SU-DHL-6 (cell line): ENCODE measurements at regions not wholly inside any gene's neighbourhood (a gene's known extent, or its start where the extent isn't known, plus 50 kb on each side); places are given as distances from the start of the nearest gene placed in this dataset.

ENCODE experiments used
- H2AFZ ChIP-seq: fragments of 200-600 bp; sonication (generic); 2 replicates; pipeline ENCODE4 v1.6.1; 2014; ENCODE audit warnings: low read depth, mild to moderate bottlenecking, moderate library complexity, mixed read lengths, antibody characterized with exemption, low read length; ENCODE audit not compliant: severe bottlenecking
- H3F3A ChIP-seq: fragments of 200-600 bp; shearing (Covaris generic); 2 replicates; pipeline ENCODE4 v1.6.0; 2016; ENCODE audit warnings: antibody characterized with exemption, mild to moderate bottlenecking; ENCODE audit not compliant: insufficient read depth
- H3K27ac ChIP-seq: fragments of 200-600 bp; sonication (generic); 2 replicates; pipeline ENCODE4 v1.5.1; 2016; ENCODE audit warnings: low read depth, mild to moderate bottlenecking, low read length, moderate library complexity, mixed read lengths
- H3K27me3 ChIP-seq: fragments of 200-600 bp; sonication (generic), shearing (Covaris generic); 2 replicates; pipeline ENCODE4 v1.6.0; 2014; ENCODE audit warnings: mild to moderate bottlenecking, low read length
- H3K36me3 ChIP-seq: fragments of 200-600 bp; sonication (generic); 2 replicates; pipeline ENCODE4 v1.6.1; 2014; ENCODE audit warnings: mild to moderate bottlenecking, low read length, mixed read lengths
- H3K4me2 ChIP-seq: fragments of 300-600, 200-600 bp; shearing (Covaris generic), sonication (generic); 2 replicates; pipeline ENCODE4 v1.6.0; 2014; ENCODE audit warnings: low read length, low read depth, mild to moderate bottlenecking; ENCODE audit not compliant: poor library complexity, severe bottlenecking
- H3K4me3 ChIP-seq: fragments of 200-600 bp; sonication (generic); 2 replicates; pipeline ENCODE4 v1.5.1; 2014; ENCODE audit warnings: antibody characterized with exemption, low read length, mild to moderate bottlenecking, mixed read lengths; ENCODE audit not compliant: insufficient read depth, poor library complexity, severe bottlenecking
- H3K79me2 ChIP-seq: fragments of 200-600 bp; sonication (generic); 2 replicates; pipeline ENCODE4 v1.6.1; 2014; ENCODE audit warnings: mild to moderate bottlenecking, low read length, moderate library complexity; ENCODE audit not compliant: insufficient read depth
- H3K9ac ChIP-seq: fragments of 200-600 bp; sonication (generic); 2 replicates; pipeline ENCODE4 v1.7.0; 2014; ENCODE audit warnings: mild to moderate bottlenecking, low read length
- H3K9me2 ChIP-seq: fragments of 200-600 bp; sonication (generic); replicated peaks from 2 replicates; pipeline ENCODE4 v1.6.1; 2014; ENCODE audit warnings: low read length; ENCODE audit not compliant: insufficient read depth
- H3K9me3 ChIP-seq: fragments of 200-600 bp; sonication (generic); 2 replicates; pipeline ENCODE4 v1.6.1; 2014; ENCODE audit warnings: low read length, mixed read lengths; ENCODE audit not compliant: insufficient read depth
- H4K20me1 ChIP-seq: fragments of 200-600 bp; sonication (generic); 2 replicates; pipeline ENCODE4 v1.6.1; 2014; ENCODE audit warnings: low read depth, mild to moderate bottlenecking, antibody characterized with exemption, low read length, moderate library complexity, mixed read lengths
- EZH2phosphoT487 ChIP-seq: fragments of 200-600 bp; sonication (generic), shearing (Covaris generic); conservative IDR thresholded peaks from 2 replicates; pipeline ENCODE4 v1.6.1; 2018; ENCODE audit warnings: mild to moderate bottlenecking, antibody characterized with exemption, low read length, moderate library complexity, mixed read lengths
- TF ChIP-seq, protein P1 (sequence below): fragments of 200-600 bp; sonication (generic); IDR thresholded peaks from one replicate; pipeline ENCODE4 v1.5.1; 2017; ENCODE audit warnings: antibody characterized with exemption, mild to moderate bottlenecking, low read length, moderate library complexity; ENCODE audit not compliant: insufficient read depth, poor library complexity, severe bottlenecking

DNA sequence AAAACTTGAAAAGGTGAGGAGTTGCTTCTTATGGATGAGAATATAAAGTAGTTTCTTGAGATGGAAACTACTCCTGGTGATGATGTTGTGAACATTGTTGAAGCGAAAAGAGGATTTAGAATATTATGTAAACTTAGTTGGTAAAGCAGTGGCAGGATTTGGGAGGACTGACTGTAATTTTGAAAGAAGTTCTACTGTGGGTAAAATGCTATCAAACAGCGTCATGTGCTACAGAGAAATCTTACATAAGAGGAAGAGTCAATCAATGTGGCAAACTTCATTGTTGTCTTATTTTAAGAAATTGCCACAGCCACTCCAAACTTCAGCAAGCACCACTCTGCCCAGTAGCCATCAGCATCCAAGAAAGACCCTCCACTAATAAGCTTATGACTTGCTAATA lies 112.9 kb upstream of the ZEB2 start:
- TF ChIP-seq, protein P1, sequence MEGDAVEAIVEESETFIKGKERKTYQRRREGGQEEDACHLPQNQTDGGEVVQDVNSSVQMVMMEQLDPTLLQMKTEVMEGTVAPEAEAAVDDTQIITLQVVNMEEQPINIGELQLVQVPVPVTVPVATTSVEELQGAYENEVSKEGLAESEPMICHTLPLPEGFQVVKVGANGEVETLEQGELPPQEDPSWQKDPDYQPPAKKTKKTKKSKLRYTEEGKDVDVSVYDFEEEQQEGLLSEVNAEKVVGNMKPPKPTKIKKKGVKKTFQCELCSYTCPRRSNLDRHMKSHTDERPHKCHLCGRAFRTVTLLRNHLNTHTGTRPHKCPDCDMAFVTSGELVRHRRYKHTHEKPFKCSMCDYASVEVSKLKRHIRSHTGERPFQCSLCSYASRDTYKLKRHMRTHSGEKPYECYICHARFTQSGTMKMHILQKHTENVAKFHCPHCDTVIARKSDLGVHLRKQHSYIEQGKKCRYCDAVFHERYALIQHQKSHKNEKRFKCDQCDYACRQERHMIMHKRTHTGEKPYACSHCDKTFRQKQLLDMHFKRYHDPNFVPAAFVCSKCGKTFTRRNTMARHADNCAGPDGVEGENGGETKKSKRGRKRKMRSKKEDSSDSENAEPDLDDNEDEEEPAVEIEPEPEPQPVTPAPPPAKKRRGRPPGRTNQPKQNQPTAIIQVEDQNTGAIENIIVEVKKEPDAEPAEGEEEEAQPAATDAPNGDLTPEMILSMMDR, result no peak
- TF ChIP-seq EZH2phosphoT487, result no peak
- H3K4me2 ChIP-seq, result no peak overlapping the region
- no peak overlapping the region for H3K27ac ChIP-seq
- no peaks in the 10 kb centered on the region for H4K20me1 ChIP-seq
- H3K27me3 ChIP-seq, result no peaks in the 10 kb centered on the region
- H3K4me3 ChIP-seq, result no peak overlapping the region
- H2AFZ ChIP-seq, result no peak overlapping the region
- H3K9ac ChIP-seq, result no peak overlapping the region
- no peaks in the 10 kb centered on the region for H3K9me3 ChIP-seq
- H3F3A ChIP-seq, result no peaks in the 10 kb centered on the region
- no peaks in the 10 kb centered on the region for H3K79me2 ChIP-seq
- H3K36me3 ChIP-seq, result no peaks in the 10 kb centered on the region
- no peaks in the 10 kb centered on the region for H3K9me2 ChIP-seq

DNA sequence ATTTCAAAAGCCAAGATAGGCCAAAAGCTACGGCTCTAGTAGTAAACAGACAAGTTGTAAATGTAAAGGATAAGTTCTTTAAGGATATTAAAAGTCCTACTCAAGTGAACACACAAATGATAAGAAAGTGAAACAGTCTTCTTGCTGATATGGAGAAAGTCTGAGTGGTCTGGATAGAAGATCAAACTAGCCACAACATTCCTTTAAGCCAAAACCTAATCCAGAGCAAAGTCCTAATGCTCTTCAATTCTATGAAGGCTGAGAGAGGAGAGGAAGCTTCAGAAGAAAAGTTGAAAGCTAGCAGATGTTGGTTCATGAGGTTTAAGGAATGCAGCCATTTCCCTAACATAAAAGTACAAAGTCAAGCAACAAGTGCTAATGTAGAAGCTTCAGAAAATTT lies 111.7 kb upstream of the ZEB2 start:
- H3K9me3 ChIP-seq, result no peaks in the 10 kb centered on the region
- no peak overlapping the region for H2AFZ ChIP-seq
- H3K9ac ChIP-seq, result no peak overlapping the region
- no peak overlapping the region for H3K4me3 ChIP-seq
- no peak overlapping the region for H3K27ac ChIP-seq
- no peaks in the 10 kb centered on the region for H3K79me2 ChIP-seq
- no peaks in the 10 kb centered on the region for H3K27me3 ChIP-seq
- H3K36me3 ChIP-seq, result no peaks in the 10 kb centered on the region
- H3K9me2 ChIP-seq, result no peaks in the 10 kb centered on the region
- no peak overlapping the region for H3K4me2 ChIP-seq
- no peaks in the 10 kb centered on the region for H3F3A ChIP-seq
- no peaks in the 10 kb centered on the region for H4K20me1 ChIP-seq
- no peak for TF ChIP-seq EZH2phosphoT487
- TF ChIP-seq, protein P1, result no peak

DNA sequence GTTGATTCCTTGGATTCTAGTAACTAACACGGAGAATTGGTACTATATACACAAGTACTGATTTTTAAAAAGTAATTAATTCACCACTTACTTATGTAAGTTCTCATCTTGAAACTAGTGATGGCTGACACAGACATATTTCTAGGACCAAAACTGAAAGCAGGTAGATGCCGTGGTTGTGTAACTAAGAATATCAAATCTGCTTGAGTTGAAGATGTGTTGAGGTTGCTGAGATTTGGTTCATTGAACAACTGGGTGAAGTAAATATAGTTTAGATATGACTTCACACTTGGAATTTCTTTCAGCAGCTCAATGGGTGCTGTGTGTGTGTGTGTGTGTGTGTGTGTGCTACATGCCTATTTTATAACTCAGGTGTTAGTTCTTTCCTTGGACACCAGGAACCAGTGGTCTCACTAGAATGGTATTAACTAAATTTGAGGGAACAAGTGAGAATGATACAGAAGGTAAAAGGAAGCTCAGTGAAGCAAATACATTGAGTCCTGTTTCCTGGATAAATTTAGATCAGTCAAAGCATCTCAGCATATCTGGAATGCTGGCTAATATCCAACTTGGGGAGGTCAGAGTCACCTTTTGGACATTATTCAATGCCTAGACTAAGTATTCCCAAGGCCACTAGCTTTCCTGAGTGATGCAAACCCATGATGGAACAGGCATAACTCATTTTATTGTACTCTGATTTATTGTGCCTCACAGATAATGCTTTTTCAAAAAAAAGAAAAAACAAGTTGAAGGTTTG lies 110.7 kb upstream of the ZEB2 start:
- Histone ChIP-seq H3K79me2 (no peaks in the 10 kb centered on the region), H4K20me1 (no peaks in the 10 kb centered on the region), H3K9me3 (no peaks in the 10 kb centered on the region), H3K9ac (no peak overlapping the region), H3K36me3 (no peaks in the 10 kb centered on the region), H3K4me2 (no peak overlapping the region), H3F3A (no peaks in the 10 kb centered on the region), H3K9me2 (no peaks in the 10 kb centered on the region), H2AFZ (no peak overlapping the region), H3K27ac (no peak overlapping the region), H3K27me3 (no peaks in the 10 kb centered on the region), H3K4me3 (no peak overlapping the region)
- TF ChIP-seq EZH2phosphoT487, result no peak
- TF ChIP-seq, protein P1, result no peak
